H9 (cell line): ENCODE measurements at regions not wholly inside any gene's neighbourhood (a gene's known extent, or its start where the extent isn't known, plus 50 kb on each side); places are given as distances from the start of the nearest gene placed in this dataset.
A peak's percentile ranks its signal among the peaks of the same experiment; 100 is the strongest.

Experiments
- DNase-seq: peaks from one replicate; pipeline ENCODE4 v3.0.0-alpha.2; 2017
- H2AFZ ChIP-seq: one replicate; pipeline ENCODE4 v1.6.1; 2013; ENCODE audit warnings: mild to moderate bottlenecking, low read length, control low read depth, moderate library complexity
- H2AK5ac ChIP-seq: 2 replicates; pipeline ENCODE4 v1.6.1; 2013; ENCODE audit warnings: low read length, control low read depth, mixed read lengths; ENCODE audit not compliant: insufficient read length
- H2BK120ac ChIP-seq: one replicate; pipeline ENCODE4 v1.6.1; 2013; ENCODE audit warnings: low read depth, mild to moderate bottlenecking, low read length, control low read depth, inconsistent platforms; ENCODE audit not compliant: poor library complexity, severe bottlenecking
- H2BK12ac ChIP-seq: 2 replicates; pipeline ENCODE4 v1.6.1; 2013; ENCODE audit warnings: low read length, control low read depth, mixed read lengths, low read depth; ENCODE audit not compliant: insufficient read length
- H2BK15ac ChIP-seq: 2 replicates; pipeline ENCODE4 v1.6.1; 2013; ENCODE audit warnings: low read depth, low read length, control low read depth
- H2BK20ac ChIP-seq: one replicate; pipeline ENCODE4 v1.6.1; 2013; ENCODE audit warnings: low read depth, mild to moderate bottlenecking, low read length, control low read depth, inconsistent platforms; ENCODE audit not compliant: poor library complexity, severe bottlenecking
- H2BK5ac ChIP-seq: 2 replicates; pipeline ENCODE4 v1.6.1; 2013; ENCODE audit warnings: low read length, control low read depth, mixed read lengths; ENCODE audit not compliant: insufficient read length
- H3K14ac ChIP-seq: 2 replicates; pipeline ENCODE4 v1.6.1; 2013; ENCODE audit warnings: low read length, control low read depth; ENCODE audit not compliant: insufficient read depth
- H3K18ac ChIP-seq: 2 replicates; pipeline ENCODE4 v1.6.1; 2013; ENCODE audit warnings: low read depth, mild to moderate bottlenecking, mixed read lengths, low read length, control low read depth; ENCODE audit not compliant: insufficient read length
- H3K23ac ChIP-seq: 2 replicates; pipeline ENCODE4 v1.6.1; 2013; ENCODE audit warnings: low read length, control low read depth, mixed read lengths, low read depth; ENCODE audit not compliant: insufficient read length
- H3K23me2 ChIP-seq: 2 replicates; pipeline ENCODE4 v1.6.1; 2013; ENCODE audit warnings: low read depth, mild to moderate bottlenecking, mixed read lengths, low read length, control low read depth; ENCODE audit not compliant: insufficient read length, poor library complexity, severe bottlenecking
- H3K27ac ChIP-seq: 2 replicates; pipeline ENCODE4 v1.5.1; 2013; ENCODE audit warnings: low read length, control low read depth, mixed read lengths, low read depth; ENCODE audit not compliant: insufficient read length
- H3K27me3 ChIP-seq: 2 replicates; pipeline ENCODE4 v1.6.1; 2013; ENCODE audit warnings: low read length, control low read depth, inconsistent platforms; ENCODE audit not compliant: insufficient read depth
- H3K4ac ChIP-seq: 2 replicates; pipeline ENCODE4 v1.6.1; 2013; ENCODE audit warnings: low read depth, mild to moderate bottlenecking, control low read depth, inconsistent platforms, low read length, moderate library complexity
- H3K4me1 ChIP-seq: 2 replicates; pipeline ENCODE4 v1.6.1; 2013; ENCODE audit warnings: low read length, control low read depth, inconsistent platforms; ENCODE audit not compliant: insufficient read depth
- H3K4me2 ChIP-seq: 2 replicates; pipeline ENCODE4 v1.6.1; 2013; ENCODE audit warnings: low read length, control low read depth, mixed read lengths; ENCODE audit not compliant: insufficient read length, insufficient read depth
- H3K56ac ChIP-seq: 2 replicates; pipeline ENCODE4 v1.6.1; 2013; ENCODE audit warnings: low read depth, mild to moderate bottlenecking, mixed read lengths, low read length, control low read depth; ENCODE audit not compliant: insufficient read length
- H3K79me1 ChIP-seq: 2 replicates; pipeline ENCODE4 v1.6.1; 2013; ENCODE audit warnings: low read depth, mild to moderate bottlenecking, moderate library complexity, low read length, control low read depth, inconsistent platforms; ENCODE audit not compliant: insufficient read depth, poor library complexity, severe bottlenecking
- H3K79me2 ChIP-seq: 2 replicates; pipeline ENCODE4 v1.6.1; 2013; ENCODE audit warnings: low read length, control low read depth, inconsistent platforms; ENCODE audit not compliant: insufficient read depth
- H3K9ac ChIP-seq: 2 replicates; pipeline ENCODE4 v1.6.1; 2013; ENCODE audit warnings: low read length, control low read depth, mixed read lengths; ENCODE audit not compliant: insufficient read length; ENCODE audit errors: extremely low read depth
- H3K9me3 ChIP-seq: one replicate; pipeline ENCODE4 v1.6.1; 2013; ENCODE audit warnings: low read depth, low read length, inconsistent platforms; ENCODE audit not compliant: control insufficient read depth
- H3T11ph ChIP-seq: one replicate; pipeline ENCODE4 v1.6.1; 2013; ENCODE audit warnings: mild to moderate bottlenecking, low read length, control low read depth, inconsistent platforms
- H4K20me1 ChIP-seq: one replicate; pipeline ENCODE4 v1.6.1; 2013; ENCODE audit not compliant: control insufficient read depth, insufficient read length, insufficient read depth
- H4K5ac ChIP-seq: 2 replicates; pipeline ENCODE4 v1.6.1; 2013; ENCODE audit warnings: low read depth, mild to moderate bottlenecking, mixed read lengths, low read length, control low read depth; ENCODE audit not compliant: insufficient read length
- H4K8ac ChIP-seq: replicated peaks from 2 replicates; pipeline ENCODE4 v1.6.1; 2013; ENCODE audit warnings: low read length, control low read depth, mixed read lengths, low read depth; ENCODE audit not compliant: insufficient read length
- H4K91ac ChIP-seq: 2 replicates; pipeline ENCODE4 v1.6.1; 2013; ENCODE audit warnings: low read depth, mild to moderate bottlenecking, moderate library complexity, mixed read lengths, low read length, control low read depth; ENCODE audit not compliant: insufficient read length
- H3K27ac Mint-ChIP-seq, 3 experiments: 2 replicates in 2 of 3; 3 replicates in 1 of 3; pipeline ENCODE4 v1.8.0; 2020 to 2021; ENCODE audit warnings: mixed read lengths in 3 of 3, mild to moderate bottlenecking in 1 of 3, moderate library complexity in 1 of 3
- H3K27me3 Mint-ChIP-seq: 2 replicates; pipeline ENCODE4 v1.8.0; 2021; ENCODE audit warnings: low read depth, mild to moderate bottlenecking, moderate library complexity, mixed read lengths
- H3K36me3 Mint-ChIP-seq, 3 experiments: 2 replicates in 2 of 3; 3 replicates in 1 of 3; pipeline ENCODE4 v1.8.0; 2020 to 2021; ENCODE audit warnings: low read depth in 3 of 3, mixed read lengths in 3 of 3; ENCODE audit not compliant: insufficient read depth in 1 of 3
- H3K4me1 Mint-ChIP-seq, 2 experiments: 2 replicates each; pipeline ENCODE4 v1.8.0; 2020; ENCODE audit warnings: mixed read lengths in 2 of 2
- H3K4me3 Mint-ChIP-seq, 2 experiments: 2 replicates in 1 of 2; 3 replicates in 1 of 2; pipeline ENCODE4 v1.8.0; 2020 to 2021; ENCODE audit warnings: mild to moderate bottlenecking in 2 of 2, mixed read lengths in 2 of 2, moderate library complexity in 1 of 2
- H3K9me3 Mint-ChIP-seq, 2 experiments: 2 replicates in 1 of 2; 3 replicates in 1 of 2; pipeline ENCODE4 v1.8.0; 2020; ENCODE audit warnings: mild to moderate bottlenecking in 2 of 2, mixed read lengths in 2 of 2, moderate library complexity in 1 of 2
- CTCF ChIP-seq: fragments of 200-600 bp; sonication (generic); conservative IDR thresholded peaks from 3 replicates; pipeline ENCODE4 v1.8.0; 2021; ENCODE audit warnings: antibody characterized with exemption, mild to moderate bottlenecking
- WGBS: extraction: QIAGEN DNeasy Blood & Tissue Kit; methylation state at CpG from one replicate; pipeline ENCODE4 v1.1.7; 2013; ENCODE audit warnings: missing lambda C conversion rate, low lambda C conversion rate, mixed read lengths; ENCODE audit not compliant: insufficient read length; ENCODE audit errors: extremely low coverage; 5-methylcytosine and 5-hydroxymethylcytosine counted together

DNA sequence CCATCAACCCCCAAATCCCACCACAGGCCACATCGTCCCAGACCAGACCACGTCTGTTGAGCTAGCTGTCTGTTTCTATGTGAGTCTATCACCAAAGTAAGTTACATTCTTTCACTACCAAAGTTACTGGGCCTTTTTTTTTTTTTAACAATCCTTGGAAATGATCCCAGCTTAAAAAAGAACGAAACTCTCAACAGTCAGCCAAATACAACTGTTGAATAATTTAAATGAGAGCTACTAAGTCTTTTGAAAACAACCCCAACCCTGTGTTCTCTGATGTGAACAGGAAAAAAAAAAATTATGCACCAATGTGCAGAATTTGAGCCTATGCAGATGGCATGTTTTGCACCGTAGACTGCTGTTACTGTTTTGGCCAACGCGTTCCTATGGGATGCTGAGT, 134.0 kb upstream of the ETS2 start:
- Histone ChIP-seq H2BK20ac (no peak overlapping the region), H3K27me3 (no peaks in the 10 kb centered on the region), H2AFZ (no peak overlapping the region), H2BK12ac (no peak overlapping the region), H3K27ac (no peak overlapping the region), H2AK5ac (no peak overlapping the region), H3K18ac (no peak overlapping the region), H3T11ph (no peak overlapping the region), H4K5ac (no peak overlapping the region), H2BK5ac (no peak overlapping the region), H3K79me2 (no peaks in the 10 kb centered on the region), H2BK15ac (no peak overlapping the region), H3K56ac (no peak overlapping the region), H4K8ac (no peak overlapping the region), H3K9me3 (no peaks in the 10 kb centered on the region), H3K9ac (no peak overlapping the region), H3K4ac (no peak overlapping the region), H3K4me1 (no peaks in the 10 kb centered on the region), H2BK120ac (no peak overlapping the region), H3K23ac (no peak overlapping the region), H3K79me1 (no peaks in the 10 kb centered on the region), H3K23me2 (no peaks in the 10 kb centered on the region), H3K14ac (no peak overlapping the region), H3K4me2 (no peak overlapping the region), H4K20me1 (no peaks in the 10 kb centered on the region), H4K91ac (no peak overlapping the region)
- TF ChIP-seq CTCF = no peak
- Mint-ChIP-seq H3K27me3 (peaks cover 3% of the 10 kb centered on the region; the same call in 1 of the 2 replicates), H3K9me3 (no peaks in the 10 kb centered on the region), H3K4me1 (peaks cover 2 to 5% of the 10 kb centered on the region in 2 experiments; a peak in 3 of 4 replicates), H3K4me3 (no peak overlapping the region), H3K27ac (peak overlapping the region in 1 of 3 experiments; percentile 19; a peak in 1 of 7 replicates), H3K36me3 (no peaks in the 10 kb centered on the region; a peak in 1 of 7 replicates)
- no peak for DNase-seq
- no CpG with 5 or more reads among the region's 6 CpGs for WGBS
